ENCODE measurements at regions not wholly inside any gene's neighbourhood (a gene's known extent, or its start where the extent isn't known, plus 50 kb on each side); places are given as distances from the start of the nearest gene placed in this dataset.

GRCh38 chr18:40841063-40841462 is 1114.0 kb upstream of the PIK3C3 start:
- DNase-seq (no peak), ATAC-seq (no peak)
- Histone ChIP-seq H3K9ac (ENCODE audit: low read length) (no peak overlapping the region), H3K9me2 (replicated peaks; ENCODE audit: low read length) (no peaks in the 10 kb centered on the region), H3K4me3 (ENCODE audit: low read length) (no peak overlapping the region), H2AFZ (ENCODE audit: low read length) (no peak overlapping the region), H3F3A (ENCODE audit: low read length, unreplicated experiment) (no peaks in the 10 kb centered on the region), H3K27ac (ENCODE audit: low read length) (no peak overlapping the region), H3K79me2 (ENCODE audit: low read length) (no peaks in the 10 kb centered on the region), H3K9me3 (ENCODE audit: low read length) (no peaks in the 10 kb centered on the region), H4K20me1 (ENCODE audit: low read length) (no peaks in the 10 kb centered on the region), H3K27me3 (ENCODE audit: low read length) (no peaks in the 10 kb centered on the region), H3K36me3 (ENCODE audit: low read depth, low read length) (no peaks in the 10 kb centered on the region), H3K4me2 (ENCODE audit: low read length) (no peak overlapping the region), H3K4me1 (ENCODE audit: insufficient read depth, low read length) (no peaks in the 10 kb centered on the region)
- intact Hi-C loops (cut with micrococcal nuclease): no loop called here
- ChIA-PET POLR2A (ENCODE audit: unreplicated experiment) (no interaction called here), CTCF (no interaction called here)
- TF ChIP-seq EZH2 (IDR thresholded peaks at IDR 0.05; ENCODE audit: low read length, unreplicated experiment): no peak
- TF ChIP-seq CTCF (conservative IDR thresholded peaks at IDR 0.05; ENCODE audit: low read depth, low read length): no peak
- no peak for TF ChIP-seq EZH2phosphoT487 (IDR thresholded peaks at IDR 0.05; ENCODE audit: borderline replicate concordance, low read length)
- BruUV-seq (replicated peaks): no TSS peak

GRCh38 chr18:40832362-40832761 is 1122.7 kb upstream of the PIK3C3 start:
- no TSS peak for BruUV-seq (replicated peaks)
- DNase-seq (no peak), ATAC-seq (no peak)
- ChIA-PET POLR2A (ENCODE audit: unreplicated experiment) (no interaction called here), CTCF (no interaction called here)
- Histone ChIP-seq H3K27ac (ENCODE audit: low read length) (no peak overlapping the region), H4K20me1 (ENCODE audit: low read length) (no peaks in the 10 kb centered on the region), H3K27me3 (ENCODE audit: low read length) (no peaks in the 10 kb centered on the region), H2AFZ (ENCODE audit: low read length) (no peak overlapping the region), H3K4me3 (ENCODE audit: low read length) (no peak overlapping the region), H3K4me2 (ENCODE audit: low read length) (no peak overlapping the region), H3K9me2 (replicated peaks; ENCODE audit: low read length) (no peaks in the 10 kb centered on the region), H3K4me1 (ENCODE audit: insufficient read depth, low read length) (no peaks in the 10 kb centered on the region), H3K36me3 (ENCODE audit: low read depth, low read length) (no peaks in the 10 kb centered on the region), H3K79me2 (ENCODE audit: low read length) (no peaks in the 10 kb centered on the region), H3K9ac (ENCODE audit: low read length) (no peak overlapping the region), H3F3A (ENCODE audit: low read length, unreplicated experiment) (no peaks in the 10 kb centered on the region), H3K9me3 (ENCODE audit: low read length) (no peaks in the 10 kb centered on the region)
- intact Hi-C loops (cut with micrococcal nuclease): no loop called here
- no peak for TF ChIP-seq EZH2 (IDR thresholded peaks at IDR 0.05; ENCODE audit: low read length, unreplicated experiment)
- no peak for TF ChIP-seq EZH2phosphoT487 (IDR thresholded peaks at IDR 0.05; ENCODE audit: borderline replicate concordance, low read length)
- TF ChIP-seq CTCF (conservative IDR thresholded peaks at IDR 0.05; ENCODE audit: low read depth, low read length): no peak

GRCh38 chr18:40824291-40824690 is 1130.7 kb upstream of the PIK3C3 start:
- H3K9me3 ChIP-seq (ENCODE audit: low read length): no peaks in the 10 kb centered on the region
- no peak overlapping the region for H3K9ac ChIP-seq (ENCODE audit: low read length)
- no peaks in the 10 kb centered on the region for H3K36me3 ChIP-seq (ENCODE audit: low read depth, low read length)
- no peaks in the 10 kb centered on the region for H4K20me1 ChIP-seq (ENCODE audit: low read length)
- no peaks in the 10 kb centered on the region for H3K9me2 ChIP-seq (replicated peaks; ENCODE audit: low read length)
- H3K27me3 ChIP-seq (ENCODE audit: low read length): no peaks in the 10 kb centered on the region
- ChIA-PET POLR2A (ENCODE audit: unreplicated experiment) (no interaction called here), CTCF (no interaction called here)
- H3K4me1 ChIP-seq (ENCODE audit: insufficient read depth, low read length): no peaks in the 10 kb centered on the region
- TF ChIP-seq EZH2phosphoT487 (IDR thresholded peaks at IDR 0.05; ENCODE audit: borderline replicate concordance, low read length): no peak
- no peaks in the 10 kb centered on the region for H3K79me2 ChIP-seq (ENCODE audit: low read length)
- H3K4me3 ChIP-seq (ENCODE audit: low read length): no peak overlapping the region
- no peak for DNase-seq
- no peak overlapping the region for H3K27ac ChIP-seq (ENCODE audit: low read length)
- no peak overlapping the region for H3K4me2 ChIP-seq (ENCODE audit: low read length)
- intact Hi-C loops (cut with micrococcal nuclease): no loop called here
- no peak for ATAC-seq
- H3F3A ChIP-seq (ENCODE audit: low read length, unreplicated experiment): no peaks in the 10 kb centered on the region
- H2AFZ ChIP-seq (ENCODE audit: low read length): no peak overlapping the region
- BruUV-seq (replicated peaks): no TSS peak
